MM.1S (cell line): ENCODE measurements at regions not wholly inside any gene's neighbourhood (a gene's known extent, or its start where the extent isn't known, plus 50 kb on each side); places are given as distances from the start of the nearest gene placed in this dataset.
"Not testable (repeated sequence)": the region's sequence is repeated elsewhere in the genome, so short reads cannot be mapped to it uniquely, and the experiment has no call there.

Experiments
- CTCF ChIP-seq: fragments of 300-600 bp; sonication (generic); IDR thresholded peaks from 2 replicates; pipeline ENCODE4 v1.5.1; 2016; ENCODE audit warnings: antibody characterized with exemption, low read length, mixed read lengths
- EZH2 ChIP-seq: fragments of 300-600 bp; sonication (generic); optimal IDR thresholded peaks from 2 replicates; pipeline ENCODE3; 2017; ENCODE audit warnings: low read depth, mild to moderate bottlenecking, antibody characterized with exemption, low read length, mixed read lengths

GRCh38 chr9:62871765-62872164, 1681.9 kb downstream of the SPATA31A7 start:
- TF ChIP-seq CTCF, EZH2: not testable (repeated sequence)
